ENCODE measurements at regions not wholly inside any gene's neighbourhood (a gene's known extent, or its start where the extent isn't known, plus 50 kb on each side); places are given as distances from the start of the nearest gene placed in this dataset.

GRCh38 chr1:163785868-163786405 lies 464.2 kb downstream of the NUF2 start:
- Histone ChIP-seq H3K4me1 (no peaks in the 10 kb centered on the region), H3K9me3 (peaks cover 0 to 9% (median 5%) of the 10 kb centered on the region in 4 donors), H3K36me3 (no peaks in the 10 kb centered on the region), H3K27ac (no peak overlapping the region), H3K27me3 (no peaks in the 10 kb centered on the region), H3K4me3 (no peak overlapping the region)
- WGBS, 2 donors, result 67 to 70% methylated on average over 2 of the region's 2 CpGs
- DNase-seq (no peak), ATAC-seq (ENCODE audit: low FRiP score in 2 of 2) (no peak)
- TF ChIP-seq EP300 (IDR thresholded peaks at IDR 0.05), result no peak
- TF ChIP-seq POLR2A (IDR thresholded peaks at IDR 0.05), result no peak
- no peak for TF ChIP-seq CTCF (IDR thresholded peaks at IDR 0.05)
- no peak for TF ChIP-seq POLR2AphosphoS5 (IDR thresholded peaks at IDR 0.05)

GRCh38 chr1:163789911-163790310 lies 468.2 kb downstream of the NUF2 start:
- H3K27ac ChIP-seq, result no peak overlapping the region
- H3K4me1 ChIP-seq, result no peaks in the 10 kb centered on the region
- DNase-seq, result no peak
- H3K9me3 ChIP-seq, result peaks cover 0 to 5% (median 0%) of the 10 kb centered on the region in 4 donors
- TF ChIP-seq POLR2AphosphoS5 (IDR thresholded peaks at IDR 0.05), result no peak
- no peak for TF ChIP-seq EP300 (IDR thresholded peaks at IDR 0.05)
- no peak for TF ChIP-seq POLR2A (IDR thresholded peaks at IDR 0.05)
- no peak for TF ChIP-seq CTCF (IDR thresholded peaks at IDR 0.05)
- 68 to 69% methylated on average over 4 of the region's 4 CpGs for WGBS, 2 donors
- no peak for ATAC-seq (ENCODE audit: low FRiP score in 2 of 2)
- no peaks in the 10 kb centered on the region for H3K27me3 ChIP-seq
- no peaks in the 10 kb centered on the region for H3K36me3 ChIP-seq
- no peak overlapping the region for H3K4me3 ChIP-seq

- Histone ChIP-seq H3K27ac (no peak overlapping the region), H3K9me3 (peaks cover 0 to 5% (median 0%) of the 10 kb centered on the region in 4 donors), H3K36me3 (no peaks in the 10 kb centered on the region), H3K27me3 (no peaks in the 10 kb centered on the region), H3K4me1 (no peaks in the 10 kb centered on the region), H3K4me3 (no peak overlapping the region)
- TF ChIP-seq EP300 (IDR thresholded peaks at IDR 0.05) (no peak), POLR2A (IDR thresholded peaks at IDR 0.05) (no peak), POLR2AphosphoS5 (IDR thresholded peaks at IDR 0.05) (no peak), CTCF (IDR thresholded peaks at IDR 0.05) (no peak)
- 77 to 81% methylated on average over 3 of the region's 3 CpGs for WGBS, 2 donors
- ATAC-seq (ENCODE audit: low FRiP score in 2 of 2) (no peak), DNase-seq (no peak)
These were observed 472.8 kb downstream of the NUF2 start for GRCh38 chr1:163794551-163794950.

- H3K27me3 ChIP-seq, result no peaks in the 10 kb centered on the region
- H3K4me1 ChIP-seq, result no peaks in the 10 kb centered on the region
- peaks cover 0 to 5% (median 0%) of the 10 kb centered on the region in 4 donors for H3K9me3 ChIP-seq
- 29 to 55% methylated on average over 2 of the region's 2 CpGs for WGBS, 2 donors
- no peak overlapping the region for H3K27ac ChIP-seq
- no peak for ATAC-seq (ENCODE audit: low FRiP score in 2 of 2)
- no peaks in the 10 kb centered on the region for H3K36me3 ChIP-seq
- no peak for DNase-seq
- no peak for TF ChIP-seq CTCF (IDR thresholded peaks at IDR 0.05)
- TF ChIP-seq POLR2A (IDR thresholded peaks at IDR 0.05), result no peak
- TF ChIP-seq EP300 (IDR thresholded peaks at IDR 0.05), result no peak
- TF ChIP-seq POLR2AphosphoS5 (IDR thresholded peaks at IDR 0.05), result no peak
- H3K4me3 ChIP-seq, result no peak overlapping the region
These were observed 474.7 kb downstream of the NUF2 start for GRCh38 chr1:163796394-163796821.

GRCh38 chr1:163797816-163798215 lies 476.1 kb downstream of the NUF2 start:
- Histone ChIP-seq H3K4me3 (no peak overlapping the region), H3K9me3 (peaks cover 0 to 2% (median 0%) of the 10 kb centered on the region in 4 donors), H3K27me3 (no peaks in the 10 kb centered on the region), H3K27ac (no peak overlapping the region), H3K36me3 (no peaks in the 10 kb centered on the region), H3K4me1 (no peaks in the 10 kb centered on the region)
- TF ChIP-seq POLR2AphosphoS5 (IDR thresholded peaks at IDR 0.05), result no peak
- TF ChIP-seq POLR2A (IDR thresholded peaks at IDR 0.05), result no peak
- TF ChIP-seq CTCF (IDR thresholded peaks at IDR 0.05), result no peak
- TF ChIP-seq EP300 (IDR thresholded peaks at IDR 0.05), result no peak
- no peak for DNase-seq
- no peak for ATAC-seq (ENCODE audit: low FRiP score in 2 of 2)

Measured in upper lobe of left lung (tissue), 6 donors.